GM04504 (cell line): ENCODE measurements at regions not wholly inside any gene's neighbourhood (a gene's known extent, or its start where the extent isn't known, plus 50 kb on each side); places are given as distances from the start of the nearest gene placed in this dataset.

Experiments
- DNase-seq: peaks from one replicate; pipeline ENCODE4 v3.0.0-alpha.2; 2012; ENCODE audit warnings: low read depth

- DNase-seq, result no peak
These were observed 63.5 kb downstream of the MYCN start for GRCh38 chr2:16003809-16004208.

DNA sequence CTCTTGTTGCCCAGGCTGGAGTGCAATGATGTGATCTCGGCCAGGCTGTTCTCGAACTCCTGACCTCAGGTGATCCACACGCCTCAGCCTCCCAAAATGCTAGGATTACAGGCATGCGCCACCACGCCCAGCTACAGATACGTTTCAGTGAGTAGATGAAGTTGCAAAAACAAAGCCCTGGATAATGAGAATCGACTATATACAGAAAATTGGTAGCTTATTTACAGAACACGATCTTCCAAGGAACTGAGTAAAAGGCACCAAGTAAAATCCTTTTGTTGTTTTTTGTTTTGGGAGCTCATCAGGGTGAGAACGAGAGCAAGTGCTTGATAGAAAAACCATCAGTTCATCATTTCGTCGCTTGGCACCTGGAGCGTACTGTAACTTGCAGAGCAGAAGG is 62.8 kb downstream of the MYCN start:
- DNase-seq, result no peak

- DNase-seq, result no peak
These were observed 62.2 kb downstream of the MYCN start for GRCh38 chr2:16002575-16002974.

DNA sequence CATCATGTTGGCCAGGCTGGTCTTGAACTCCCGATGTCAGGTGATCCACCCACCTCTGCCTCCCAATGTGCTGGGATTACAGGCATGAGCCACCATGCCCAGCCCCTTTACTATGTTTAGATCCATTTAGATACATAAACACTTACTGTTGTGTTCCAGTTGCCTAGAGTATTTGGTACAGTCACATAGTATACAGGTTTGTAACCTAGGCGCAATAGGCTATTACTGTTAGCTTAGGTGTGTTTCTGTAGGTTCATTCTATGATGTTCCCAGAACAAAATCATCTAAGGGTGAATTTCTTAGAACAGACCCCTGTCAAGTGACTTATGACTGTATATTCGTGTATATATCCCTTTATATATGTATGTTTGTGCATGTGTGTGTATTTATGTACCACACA is 61.8 kb downstream of the MYCN start:
- no peak for DNase-seq

- DNase-seq, result no peak
These were observed 60.3 kb downstream of the MYCN start for GRCh38 chr2:16000642-16001041.

GRCh38 chr2:15999596-16000469 is 59.5 kb downstream of the MYCN start:
- DNase-seq, result no peak

DNA sequence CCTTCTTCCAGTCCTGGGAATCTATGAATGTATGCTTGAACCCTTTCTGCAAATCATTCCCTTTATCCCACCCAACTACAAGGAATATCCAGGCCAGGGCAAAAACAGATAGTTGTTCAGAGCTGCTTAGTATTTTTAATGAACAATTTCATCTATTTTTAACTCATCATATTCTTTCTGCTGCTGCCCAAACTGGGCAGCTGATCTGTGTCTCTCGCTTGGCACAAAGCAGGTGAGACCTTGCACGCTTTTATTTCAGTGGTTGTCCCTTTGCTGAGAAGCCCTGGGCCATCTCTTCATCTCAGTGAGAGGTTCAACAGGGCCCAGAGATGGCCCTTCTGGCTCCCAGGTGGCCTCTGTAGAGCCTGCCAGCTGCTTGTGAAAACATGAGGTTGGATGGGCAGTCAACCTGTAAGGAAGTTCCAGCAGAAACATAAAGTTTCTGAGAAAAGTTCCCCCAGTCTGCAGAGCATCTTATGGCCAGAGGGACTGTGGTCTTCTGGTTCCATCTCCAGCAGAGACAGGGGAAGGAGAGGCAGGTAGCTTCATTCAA is 57.5 kb downstream of the MYCN start:
- no peak for DNase-seq

GRCh38 chr2:15996536-15997423 is 56.4 kb downstream of the MYCN start:
- no peak for DNase-seq
